Frontal cortex (tissue), 3 donors: ENCODE measurements at regions not wholly inside any gene's neighbourhood (a gene's known extent, or its start where the extent isn't known, plus 50 kb on each side); places are given as distances from the start of the nearest gene placed in this dataset.
"Not testable (repeated sequence)": the region's sequence is repeated elsewhere in the genome, so short reads cannot be mapped to it uniquely, and the experiment has no call there.

Experiments used
- DNase-seq, 2 donors: peaks; one replicate each; pipeline ENCODE4 v3.0.0; 2012; ENCODE audit warnings: low spot score in 2 of 2
- FAIRE-seq: peaks from 2 replicates; lab custom pipeline; 2012; peaks lifted over from hg19 to GRCh38; lab: Jason Lieb, UNC
- donor health status: control.
- donor health status: control.
- donor health status: control.

- DNase-seq: no peak
- no peak for FAIRE-seq
Observed at GRCh38 chr2:185347445-185347844, 391.2 kb upstream of the FSIP2 start.

GRCh38 chr2:185360776-185361175 lies 377.8 kb upstream of the FSIP2 start:
- FAIRE-seq (no peak), DNase-seq (no peak)

DNA sequence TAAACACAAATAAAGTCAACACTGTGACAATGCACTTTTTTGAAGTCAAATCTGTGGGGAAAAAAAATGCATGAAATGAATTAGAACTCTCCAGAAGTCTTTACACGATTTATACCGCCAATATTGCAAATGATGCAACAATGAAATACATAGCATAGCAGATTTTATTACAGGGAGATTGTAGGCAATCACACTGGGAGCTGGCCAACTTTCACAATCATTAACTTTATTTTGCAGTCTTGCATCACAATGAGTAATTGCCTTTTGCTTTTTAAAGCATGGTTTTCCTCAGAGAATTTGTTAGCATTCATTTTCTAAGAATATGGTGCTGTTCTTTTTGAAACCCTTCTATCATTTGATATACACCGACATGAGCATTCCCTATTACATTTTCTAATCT lies 366.4 kb upstream of the FSIP2 start:
- FAIRE-seq (no peak), DNase-seq (no peak)

GRCh38 chr2:185373229-185373628 lies 365.4 kb upstream of the FSIP2 start:
- DNase-seq (no peak), FAIRE-seq (no peak)

GRCh38 chr2:185374878-185375277 lies 363.7 kb upstream of the FSIP2 start:
- DNase-seq (no peak), FAIRE-seq (no peak)

GRCh38 chr2:185375731-185376130 lies 362.9 kb upstream of the FSIP2 start:
- no peak for DNase-seq
- peak; percentile 37 for FAIRE-seq

GRCh38 chr2:185381631-185382030 lies 357.0 kb upstream of the FSIP2 start:
- FAIRE-seq: no peak

DNA sequence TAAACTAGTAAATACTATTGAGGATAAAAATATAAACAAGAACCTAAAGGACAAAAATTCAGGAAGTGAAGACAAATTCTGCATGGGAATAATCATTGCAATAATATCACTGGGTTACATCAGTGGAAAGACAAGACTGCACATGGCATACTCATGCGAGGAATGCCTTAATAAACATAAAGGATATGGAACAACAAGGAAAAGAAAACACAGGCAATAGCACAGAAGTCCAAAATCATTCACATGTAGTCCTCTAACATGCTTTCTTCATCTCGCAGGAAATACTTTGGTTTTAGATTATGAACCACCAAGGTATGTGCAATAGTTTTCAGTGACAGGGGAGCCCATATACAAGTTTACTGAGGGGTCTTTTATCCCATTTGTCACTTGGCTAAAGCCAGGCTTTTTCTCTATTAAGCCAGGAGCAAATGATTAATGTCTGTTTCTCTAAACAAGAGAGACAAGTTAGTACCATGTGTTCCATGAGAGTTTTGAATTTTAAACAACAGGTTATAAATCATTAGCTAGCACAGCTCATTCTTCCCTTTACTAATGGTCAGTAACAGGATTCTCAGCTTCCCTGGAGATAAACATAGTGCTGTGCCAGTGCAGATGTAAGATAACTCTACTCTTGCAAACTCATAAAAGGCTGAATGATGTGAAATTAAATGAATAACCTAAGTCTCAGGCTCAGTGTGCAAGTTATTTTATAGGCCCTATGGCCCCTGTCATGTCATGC lies 353.6 kb upstream of the FSIP2 start:
- FAIRE-seq: no peak

More at GRCh38 chr2:185381631-185382030, 357.0 kb upstream of the FSIP2 start:
- no peak for DNase-seq

GRCh38 chr2:185388226-185388625 lies 350.4 kb upstream of the FSIP2 start:
- FAIRE-seq (no peak), DNase-seq (no peak)

More for the DNA sequence above, 353.6 kb upstream of the FSIP2 start:
- no peak for DNase-seq

GRCh38 chr2:185391543-185391942 lies 347.1 kb upstream of the FSIP2 start:
- no peak for DNase-seq
- no peak for FAIRE-seq

DNA sequence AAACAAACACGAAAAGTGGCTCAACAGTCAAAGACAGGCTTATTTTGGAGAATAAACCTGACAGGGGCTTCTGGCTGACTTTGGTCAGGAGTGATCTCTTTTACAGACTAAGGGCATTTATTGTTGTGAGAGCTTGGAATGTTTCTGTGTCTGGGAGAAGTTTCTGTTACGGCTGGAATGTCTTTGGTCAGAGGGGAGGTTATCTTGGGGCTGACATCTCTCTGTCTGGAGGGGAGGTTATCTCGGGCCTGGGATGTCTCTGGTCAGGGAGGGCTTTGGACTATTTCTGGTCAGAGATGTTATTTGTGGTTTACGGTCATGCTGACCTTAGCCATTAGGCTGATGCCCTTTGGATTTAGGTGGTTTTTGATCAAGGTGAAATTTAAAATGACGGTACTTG lies 345.5 kb upstream of the FSIP2 start:
- no peak for DNase-seq
- FAIRE-seq: no peak

DNA sequence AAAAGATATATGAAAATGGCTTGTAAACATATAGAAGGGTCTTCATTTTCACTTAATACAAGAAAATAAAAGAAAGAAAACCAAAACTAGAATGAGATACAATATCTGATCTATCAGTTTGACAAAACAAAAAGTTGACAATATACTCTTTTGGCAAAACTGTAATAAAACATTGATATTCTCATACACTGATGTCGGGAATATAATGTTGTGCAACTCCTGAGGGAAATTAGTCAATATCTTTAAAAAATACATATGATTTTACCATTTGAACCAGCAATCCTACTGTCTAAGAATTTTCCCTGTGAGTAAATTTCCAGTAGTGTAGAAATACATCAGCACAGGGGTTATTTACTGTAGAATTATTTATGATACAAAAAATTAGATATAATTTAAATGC lies 336.1 kb upstream of the FSIP2 start:
- DNase-seq: no peak
- FAIRE-seq: no peak

DNA sequence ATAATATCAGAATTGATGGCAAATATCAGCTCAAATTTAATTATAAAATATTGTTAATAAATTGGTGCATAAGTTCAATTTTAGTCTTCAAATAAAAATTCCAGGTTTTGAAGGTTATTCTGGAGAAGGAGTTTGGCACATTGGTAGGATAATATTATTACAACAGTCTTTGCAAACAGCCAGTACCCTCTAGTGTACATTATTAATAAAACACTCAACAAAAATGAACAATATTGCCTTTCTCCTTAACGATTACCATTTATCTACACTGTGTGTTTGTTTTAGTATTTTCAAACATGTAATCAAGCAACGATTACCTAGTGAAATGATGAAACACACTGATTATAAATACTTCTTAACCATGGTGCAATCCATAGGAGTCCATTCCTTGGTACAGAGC lies 334.0 kb upstream of the FSIP2 start:
- FAIRE-seq: no peak
- no peak for DNase-seq

DNA sequence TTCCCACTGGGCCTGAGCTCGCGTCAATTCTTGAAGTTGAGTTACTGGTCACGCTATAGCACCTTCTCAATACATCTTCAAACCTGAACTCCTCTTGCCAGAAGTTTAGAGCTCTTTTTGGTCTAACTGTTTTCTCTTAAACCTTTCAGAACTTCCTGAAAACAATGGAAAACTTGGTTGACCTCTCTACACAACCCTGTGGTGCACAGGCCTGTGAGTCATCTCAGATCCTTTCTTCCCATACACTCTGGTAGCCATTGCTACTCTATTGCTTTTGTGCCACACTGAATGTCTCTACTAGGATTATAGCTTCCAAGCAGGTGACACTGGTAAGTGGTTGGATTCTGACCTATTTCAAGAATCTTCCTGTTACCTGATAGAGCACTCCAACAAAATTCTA lies 321.5 kb upstream of the FSIP2 start:
- FAIRE-seq (no peak), DNase-seq (no peak)

- no peak for FAIRE-seq
- DNase-seq: no peak
Observed at GRCh38 chr2:185417688-185418087, 320.9 kb upstream of the FSIP2 start.

DNA sequence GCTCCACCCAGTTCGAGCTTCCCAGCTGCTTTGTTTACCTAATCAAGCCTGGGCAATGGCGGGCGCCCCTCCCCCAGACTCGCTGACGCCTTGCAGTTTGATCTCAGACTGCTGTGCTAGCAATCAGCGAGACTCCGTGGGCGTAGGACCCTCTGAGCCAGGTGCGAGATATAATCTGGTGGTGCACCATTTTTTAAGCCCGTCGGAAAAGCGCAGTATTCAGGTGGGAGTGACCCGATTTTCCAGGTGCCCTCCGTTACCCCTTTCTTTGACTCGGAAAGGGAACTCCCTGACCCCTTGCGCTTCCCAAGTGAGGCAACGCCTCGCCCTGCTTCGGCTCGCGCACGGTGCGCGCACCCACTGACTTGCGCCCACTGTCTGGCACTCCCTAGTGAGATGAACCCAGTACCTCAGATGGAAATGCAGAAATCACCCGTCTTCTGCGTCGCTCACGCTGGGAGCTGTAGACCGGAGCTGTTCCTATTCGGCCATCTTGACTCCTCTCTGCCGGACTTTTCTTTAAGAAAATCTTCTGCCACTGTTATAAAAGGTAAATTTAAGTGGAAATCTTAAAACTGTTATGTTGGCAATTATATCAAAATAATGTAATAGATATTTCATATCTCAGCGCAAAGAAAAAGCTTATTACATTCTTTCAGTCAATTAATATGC lies 313.5 kb upstream of the FSIP2 start:
- not testable (repeated sequence) for DNase-seq, FAIRE-seq

- DNase-seq (no peak), FAIRE-seq (no peak)
Observed at GRCh38 chr2:185428000-185428399, 310.6 kb upstream of the FSIP2 start.

DNA sequence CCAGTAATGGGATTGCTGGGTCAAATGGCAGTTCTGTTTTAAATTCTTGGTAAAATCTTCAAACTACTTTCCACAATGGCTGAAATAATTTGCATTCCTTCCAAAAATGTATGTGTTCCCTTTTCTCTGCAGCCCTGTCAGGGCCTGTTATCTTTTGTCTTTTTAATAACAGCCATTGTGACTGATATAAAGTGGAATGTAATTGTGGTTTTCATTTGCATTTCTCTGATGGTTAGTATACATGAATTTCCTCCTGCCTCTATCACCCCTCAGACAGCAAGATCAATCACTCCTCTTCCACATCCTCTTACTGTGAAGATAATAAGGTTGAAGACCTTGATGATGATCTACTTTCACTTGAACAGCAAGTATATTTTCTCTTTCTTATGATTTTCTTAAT lies 304.8 kb upstream of the FSIP2 start:
- FAIRE-seq: no peak
- no peak for DNase-seq

GRCh38 chr2:185436787-185437372 lies 301.7 kb upstream of the FSIP2 start:
- no peak for FAIRE-seq

GRCh38 chr2:185441486-185442005 lies 297.1 kb upstream of the FSIP2 start:
- DNase-seq: no peak

More at GRCh38 chr2:185436787-185437372, 301.7 kb upstream of the FSIP2 start:
- DNase-seq: no peak

GRCh38 chr2:185456517-185456916 lies 282.1 kb upstream of the FSIP2 start:
- no peak for FAIRE-seq
- DNase-seq: no peak

More at GRCh38 chr2:185441486-185442005, 297.1 kb upstream of the FSIP2 start:
- FAIRE-seq: no peak
